GM19397 (cell line): ENCODE measurements at regions not wholly inside any gene's neighbourhood (a gene's known extent, or its start where the extent isn't known, plus 50 kb on each side); places are given as distances from the start of the nearest gene placed in this dataset.
A peak's percentile ranks its signal among the peaks of the same experiment; 100 is the strongest.

Source experiments
- ATAC-seq: cut with Tn5 transposase; IDR thresholded peaks from one replicate; pipeline ENCODE4 v1.9.1; 2021; ENCODE audit warnings: mild to moderate bottlenecking, moderate library complexity; ENCODE audit not compliant: unreplicated experiment

- ATAC-seq: no peak
Observed at GRCh38 chr2:34372967-34373366, 773.9 kb upstream of the FAM98A start.

- ATAC-seq: no peak
Observed at GRCh38 chr2:34371711-34372110, 772.6 kb upstream of the FAM98A start.

- ATAC-seq: no peak
Observed at GRCh38 chr2:34368304-34368703, 769.2 kb upstream of the FAM98A start.

- no peak for ATAC-seq
Observed at GRCh38 chr2:34365932-34366331, 766.8 kb upstream of the FAM98A start.

GRCh38 chr2:34365512-34365911, 766.4 kb upstream of the FAM98A start:
- ATAC-seq: no peak

GRCh38 chr2:34353509-34354113, 754.5 kb upstream of the FAM98A start:
- no peak for ATAC-seq

GRCh38 chr2:34349527-34349926, 750.4 kb upstream of the FAM98A start:
- no peak for ATAC-seq

GRCh38 chr2:34345030-34345429, 745.9 kb upstream of the FAM98A start:
- ATAC-seq: no peak

- no peak for ATAC-seq
Observed at GRCh38 chr2:34340307-34340706, 741.2 kb upstream of the FAM98A start.

- ATAC-seq: no peak
Observed at GRCh38 chr2:34337735-34338134, 738.6 kb upstream of the FAM98A start.

- ATAC-seq: no peak
Observed at GRCh38 chr2:34332813-34333212, 733.7 kb upstream of the FAM98A start.

GRCh38 chr2:34320056-34320455, 721.0 kb upstream of the FAM98A start:
- ATAC-seq: no peak

- no peak for ATAC-seq
Observed at GRCh38 chr2:34317797-34318196, 718.7 kb upstream of the FAM98A start.

GRCh38 chr2:34316788-34317187, 717.7 kb upstream of the FAM98A start:
- ATAC-seq: no peak

GRCh38 chr2:34311816-34312215, 712.7 kb upstream of the FAM98A start:
- ATAC-seq: no peak

- ATAC-seq: no peak
Observed at GRCh38 chr2:34308140-34308539, 709.0 kb upstream of the FAM98A start.

GRCh38 chr2:34307636-34308035, 708.5 kb upstream of the FAM98A start:
- no peak for ATAC-seq

- no peak for ATAC-seq
Observed at GRCh38 chr2:34306745-34307144, 707.6 kb upstream of the FAM98A start.

- no peak for ATAC-seq
Observed at GRCh38 chr2:34305587-34305986, 706.5 kb upstream of the FAM98A start.

- no peak for ATAC-seq
Observed at GRCh38 chr2:34294961-34295360, 695.9 kb upstream of the FAM98A start.

- ATAC-seq: peak; percentile 72
Observed at GRCh38 chr2:34291076-34291475, 692.0 kb upstream of the FAM98A start.

GRCh38 chr2:34288016-34288415, 688.9 kb upstream of the FAM98A start:
- no peak for ATAC-seq

- no peak for ATAC-seq
Observed at GRCh38 chr2:34280606-34281005, 681.5 kb upstream of the FAM98A start.
